Embryonic facial prominence (tissue), 1 donor: ENCODE measurements at regions not wholly inside any gene's neighbourhood (a gene's known extent, or its start where the extent isn't known, plus 50 kb on each side); places are given as distances from the start of the nearest gene placed in this dataset.
"Not testable (repeated sequence)": the region's sequence is repeated elsewhere in the genome, so short reads cannot be mapped to it uniquely, and the experiment has no call there.

Experiments used
- DNase-seq: peaks from one replicate; pipeline ENCODE4 v3.0.0-alpha.2; 2016; ENCODE audit errors: extremely low spot score

GRCh38 chr11:87466223-87466622, 428.5 kb downstream of the TMEM135 start:
- no peak for DNase-seq

- DNase-seq: no peak
Observed at GRCh38 chr11:87465716-87466115, 428.0 kb downstream of the TMEM135 start.

- DNase-seq: no peak
Observed at GRCh38 chr11:87463486-87464102, 425.9 kb downstream of the TMEM135 start.

GRCh38 chr11:87462171-87462570, 424.4 kb downstream of the TMEM135 start:
- no peak for DNase-seq

GRCh38 chr11:87460842-87461637, 423.3 kb downstream of the TMEM135 start:
- no peak for DNase-seq

GRCh38 chr11:87460279-87460678, 422.5 kb downstream of the TMEM135 start:
- DNase-seq: no peak

GRCh38 chr11:87459351-87459750, 421.6 kb downstream of the TMEM135 start:
- no peak for DNase-seq

- DNase-seq: no peak
Observed at GRCh38 chr11:87456499-87456898, 418.8 kb downstream of the TMEM135 start.

GRCh38 chr11:87455180-87455579, 417.4 kb downstream of the TMEM135 start:
- no peak for DNase-seq

GRCh38 chr11:87454241-87454640, 416.5 kb downstream of the TMEM135 start:
- DNase-seq: no peak

- no peak for DNase-seq
Observed at GRCh38 chr11:87453531-87454089, 415.9 kb downstream of the TMEM135 start.

- not testable (repeated sequence) for DNase-seq
Observed at GRCh38 chr11:87452025-87452424, 414.3 kb downstream of the TMEM135 start.

GRCh38 chr11:87451395-87451794, 413.7 kb downstream of the TMEM135 start:
- no peak for DNase-seq

- no peak for DNase-seq
Observed at GRCh38 chr11:87447606-87448005, 409.9 kb downstream of the TMEM135 start.

GRCh38 chr11:87444993-87445392, 407.3 kb downstream of the TMEM135 start:
- DNase-seq: no peak

GRCh38 chr11:87443707-87444106, 406.0 kb downstream of the TMEM135 start:
- no peak for DNase-seq

- DNase-seq: no peak
Observed at GRCh38 chr11:87440076-87440770, 402.5 kb downstream of the TMEM135 start.

GRCh38 chr11:87438416-87438815, 400.7 kb downstream of the TMEM135 start:
- DNase-seq: no peak

GRCh38 chr11:87437844-87438223, 400.1 kb downstream of the TMEM135 start:
- no peak for DNase-seq

- DNase-seq: no peak
Observed at GRCh38 chr11:87437133-87437843, 399.6 kb downstream of the TMEM135 start.

- DNase-seq: no peak
Observed at GRCh38 chr11:87432022-87432421, 394.3 kb downstream of the TMEM135 start.

- no peak for DNase-seq
Observed at GRCh38 chr11:87431392-87431791, 393.7 kb downstream of the TMEM135 start.
